ENCODE measurements at regions not wholly inside any gene's neighbourhood (a gene's known extent, or its start where the extent isn't known, plus 50 kb on each side); places are given as distances from the start of the nearest gene placed in this dataset.

DNA sequence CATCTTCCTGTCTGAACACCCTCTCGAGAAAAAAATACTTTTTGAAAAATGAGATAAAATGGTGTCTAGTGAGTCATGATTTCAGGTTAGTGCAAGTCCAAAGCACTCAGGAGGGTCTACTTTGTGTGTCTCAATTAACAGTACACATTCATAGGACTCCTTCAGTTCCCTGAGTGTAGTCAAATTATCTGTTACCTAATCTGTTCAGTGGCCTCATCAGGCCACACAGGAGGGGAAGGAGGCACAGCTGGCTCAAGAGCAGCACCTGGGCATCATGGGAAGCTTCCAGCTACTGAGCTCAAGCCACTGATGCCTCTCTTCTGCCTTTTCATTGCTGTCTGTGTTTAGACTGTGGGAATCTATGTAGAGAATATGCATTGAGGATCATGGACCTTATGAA, 341.4 kb upstream of the SGO1 start:
- TF ChIP-seq POLR2A (IDR thresholded peaks at IDR 0.05) (no peak), CTCF (IDR thresholded peaks at IDR 0.05) (no peak), EP300 (IDR thresholded peaks at IDR 0.05) (no peak)
